GM20000 (cell line): ENCODE measurements at regions not wholly inside any gene's neighbourhood (a gene's known extent, or its start where the extent isn't known, plus 50 kb on each side); places are given as distances from the start of the nearest gene placed in this dataset.

Experiments used
- DNase-seq: peaks from one replicate; pipeline ENCODE4 v3.0.0; 2012; ENCODE audit warnings: low spot score
- CTCF ChIP-seq: IDR thresholded peaks from 2 replicates; pipeline ENCODE4 v1.5.1; 2012; ENCODE audit warnings: mild to moderate bottlenecking, control low read depth; ENCODE audit errors: extremely low read depth, missing control alignments

GRCh38 chr14:82138431-82138830 lies 604.8 kb upstream of the SEL1L start:
- no peak for TF ChIP-seq CTCF
- DNase-seq: no peak

GRCh38 chr14:82146846-82147245 lies 613.2 kb upstream of the SEL1L start:
- DNase-seq: no peak
- TF ChIP-seq CTCF: no peak

- no peak for DNase-seq
- TF ChIP-seq CTCF: no peak
These were observed 620.0 kb upstream of the SEL1L start for GRCh38 chr14:82153689-82154088.

GRCh38 chr14:82159624-82160023 lies 626.0 kb upstream of the SEL1L start:
- TF ChIP-seq CTCF: no peak
- no peak for DNase-seq

- DNase-seq: no peak
- no peak for TF ChIP-seq CTCF
These were observed 646.5 kb upstream of the SEL1L start for GRCh38 chr14:82180139-82180538.

- no peak for TF ChIP-seq CTCF
- DNase-seq: no peak
These were observed 649.0 kb upstream of the SEL1L start for GRCh38 chr14:82182646-82183045.

GRCh38 chr14:82190742-82191141 lies 657.1 kb upstream of the SEL1L start:
- TF ChIP-seq CTCF: no peak
- DNase-seq: no peak
